HCT116 (cell line): ENCODE measurements at regions not wholly inside any gene's neighbourhood (a gene's known extent, or its start where the extent isn't known, plus 50 kb on each side); places are given as distances from the start of the nearest gene placed in this dataset.

Experiments
- ATAC-seq: fragments of 200-7000 bp; cut with Tn5 transposase; 2 replicates; pipeline ENCODE4 v1.9.1; 2020; ENCODE audit warnings: mild to moderate bottlenecking, moderate library complexity
- BruUV-seq: library from RNA; stranded (reverse); fragments of 400-500 nt; replicated peaks from 2 replicates; lab custom pipeline; 2021; lab: Mats Ljungman, UMichigan
- CTCF ChIA-PET: fragments of 300-600 bp; sonication (Branson Sonifier 250); formaldehyde crosslinking; loops from one replicate; lab custom pipeline; 2021; ENCODE audit warnings: antibody characterized with exemption; lab: Charles Lee
- POLR2A ChIA-PET: fragments of 300-600, 350-600 bp; sonication (Branson Sonifier 250); formaldehyde crosslinking; loops from one replicate; lab custom pipeline; 2021; ENCODE audit warnings: antibody characterized with exemption; lab: Charles Lee
- RAD21 ChIA-PET, 2 experiments: fragments of 300-600 bp; sonication (Branson Sonifier 250); formaldehyde crosslinking; loops; one replicate each; lab custom pipeline; 2023; ENCODE audit warnings: low total read pairs in 2 of 2; ENCODE audit not compliant: uncharacterized antibody in 2 of 2, unreplicated experiment in 2 of 2, low non-redundant PET in 1 of 2; lab: Charles Lee
- DNase-seq: peaks from one replicate; pipeline ENCODE4 v3.0.0-alpha.2; 2010; ENCODE audit warnings: low read depth, low spot score
- H2AFZ ChIP-seq: fragments of 200-600 bp; shearing (Covaris generic), sonication (generic); 2 replicates; pipeline ENCODE4 v1.6.1; 2017; ENCODE audit warnings: low read depth, mixed run types, mixed read lengths, antibody characterized with exemption, low read length; ENCODE audit not compliant: poor library complexity, severe bottlenecking
- H3K27ac ChIP-seq: 2 replicates; pipeline ENCODE4 v1.5.1; 2012; ENCODE audit warnings: low read depth, low read length
- H3K27me3 ChIP-seq: fragments of 200-600 bp; sonication (generic); 2 replicates; pipeline ENCODE4 v1.6.1; 2016; ENCODE audit warnings: mixed run types, low read length, mixed read lengths; ENCODE audit not compliant: insufficient read depth
- H3K36me3 ChIP-seq, 2 experiments: fragments of 200-500 bp in 1 of 2; fragments of 200-600 bp in 1 of 2; sonication (Bioruptor generic) in 1 of 2; sonication (generic) in 1 of 2; 2 replicates each; pipeline versions ENCODE4 v1.5.1 to v1.6.1; 2014 to 2016; ENCODE audit warnings: low read length in 2 of 2, inconsistent platforms in 1 of 2, mixed read lengths in 1 of 2, mixed run types in 1 of 2; ENCODE audit not compliant: insufficient read depth in 2 of 2, control insufficient read depth in 1 of 2
- H3K4me1 ChIP-seq, 2 experiments: fragments of 200-600 bp in 1 of 2; sonication (generic) in 1 of 2; 2 replicates each; pipeline versions ENCODE4 v1.5.1 to v1.6.1; 2012 to 2017; ENCODE audit warnings: low read length in 2 of 2, inconsistent platforms in 1 of 2, mild to moderate bottlenecking in 1 of 2, mixed read lengths in 1 of 2, mixed run types in 1 of 2, moderate library complexity in 1 of 2; ENCODE audit not compliant: insufficient read depth in 2 of 2, control insufficient read depth in 1 of 2
- H3K4me2 ChIP-seq: fragments of 200-600 bp; sonication (generic); 2 replicates; pipeline ENCODE4 v1.6.1; 2017; ENCODE audit warnings: mixed run types, low read length, mixed read lengths
- H3K4me3 ChIP-seq, 2 experiments: fragments of 200-600 bp in 1 of 2; sonication (generic) in 1 of 2; replicated peaks in 1 of 2; 2 replicates each; pipeline ENCODE4 v1.5.1; 2011 to 2016; ENCODE audit warnings: low read length in 2 of 2, control low read depth in 1 of 2, low read depth in 1 of 2, mild to moderate bottlenecking in 1 of 2, mixed read lengths in 1 of 2, mixed run types in 1 of 2
- H3K79me2 ChIP-seq: fragments of 200-600 bp; sonication (generic); 2 replicates; pipeline ENCODE4 v1.6.1; 2017; ENCODE audit warnings: mild to moderate bottlenecking, mixed run types, low read length, moderate library complexity, mixed read lengths; ENCODE audit not compliant: insufficient read depth
- H3K9ac ChIP-seq: fragments of 200-600 bp; sonication (generic); 2 replicates; pipeline ENCODE4 v1.6.1; 2016; ENCODE audit warnings: low read length, mixed read lengths
- H3K9me2 ChIP-seq: fragments of 200-600 bp; sonication (generic), shearing (Covaris generic); 2 replicates; pipeline ENCODE4 v1.6.1; 2017; ENCODE audit warnings: mixed run types, mild to moderate bottlenecking, moderate library complexity; ENCODE audit not compliant: insufficient read depth
- H3K9me3 ChIP-seq, 2 experiments: fragments of 200-500 bp in 1 of 2; fragments of 200-600 bp in 1 of 2; sonication (Bioruptor generic) in 1 of 2; sonication (generic) in 1 of 2; 2 replicates each; pipeline ENCODE4 v1.6.1; 2014 to 2017; ENCODE audit warnings: low read length in 2 of 2, mixed read lengths in 2 of 2, inconsistent platforms in 1 of 2, low read depth in 1 of 2, mild to moderate bottlenecking in 1 of 2, mixed run types in 1 of 2, moderate library complexity in 1 of 2; ENCODE audit not compliant: control insufficient read depth in 1 of 2, insufficient read depth in 1 of 2
- H4K20me1 ChIP-seq: fragments of 200-600 bp; sonication (generic), shearing (Covaris generic); 2 replicates; pipeline ENCODE4 v1.6.1; 2017; ENCODE audit warnings: mixed run types, mild to moderate bottlenecking, moderate library complexity; ENCODE audit not compliant: insufficient read depth
- EGR1 ChIP-seq: IDR thresholded peaks from 2 replicates; pipeline ENCODE4 v1.6.1; 2012; ENCODE audit warnings: low read depth
- ELF1 ChIP-seq: IDR thresholded peaks from 2 replicates; pipeline ENCODE4 v1.6.1; 2012; ENCODE audit warnings: low read depth, borderline replicate concordance
- EZH2phosphoT487 ChIP-seq: fragments of 200-600 bp; IDR thresholded peaks from 2 replicates; pipeline ENCODE4 v1.6.1; 2018; ENCODE audit warnings: antibody characterized with exemption, borderline replicate concordance
- RAD21 ChIP-seq: IDR thresholded peaks from 2 replicates; pipeline ENCODE4 v1.6.1; 2012; ENCODE audit warnings: low read depth, mild to moderate bottlenecking
- SIN3A ChIP-seq: IDR thresholded peaks from 2 replicates; pipeline ENCODE4 v1.6.1; 2012; ENCODE audit warnings: low read depth
- SP1 ChIP-seq: IDR thresholded peaks from 2 replicates; pipeline ENCODE4 v1.6.1; 2012; ENCODE audit warnings: low read depth
- SRF ChIP-seq: IDR thresholded peaks from 2 replicates; pipeline ENCODE4 v1.6.1; 2012; ENCODE audit warnings: low read depth
- YY1 ChIP-seq: IDR thresholded peaks from 2 replicates; pipeline ENCODE4 v1.6.1; 2011; ENCODE audit warnings: low read length, low read depth, moderate library complexity, mild to moderate bottlenecking; ENCODE audit not compliant: insufficient replicate concordance; ENCODE audit errors: extremely low read depth
- ZFX ChIP-seq: fragments of 450-650 bp; IDR thresholded peaks from 2 replicates; pipeline ENCODE4 v1.6.1; 2017
- ZNF274 ChIP-seq: fragments of 200-500 bp; sonication (Bioruptor generic); IDR thresholded peaks from 2 replicates; pipeline ENCODE4 v1.6.1; 2014; ENCODE audit warnings: mild to moderate bottlenecking, low read depth, low read length, inconsistent platforms
- intact Hi-C: fragments of 100-400 bp; cut with micrococcal nuclease; formaldehyde crosslinking; loops from 2 replicates; pipeline ENCODE4 v1.10.0; 2022
- TF ChIP-seq, protein P1 (sequence below): IDR thresholded peaks from 2 replicates; pipeline ENCODE4 v1.6.1; 2012; ENCODE audit warnings: low read depth

GRCh38 chr6:7045746-7046145 lies 62.0 kb upstream of the RREB1 start:
- ATAC-seq (no peak), DNase-seq (no peak)
- Histone ChIP-seq H4K20me1 (no peaks in the 10 kb centered on the region), H3K4me2 (no peak overlapping the region), H3K4me1 (peaks cover 0 to 25% of the 10 kb centered on the region in 2 experiments; a peak in 2 of 4 replicates), H3K79me2 (no peaks in the 10 kb centered on the region), H3K27me3 (no peaks in the 10 kb centered on the region), H3K27ac (no peak overlapping the region), H3K9ac (no peak overlapping the region), H2AFZ (no peak overlapping the region), H3K36me3 (no peaks in the 10 kb centered on the region), H3K4me3 (no peak overlapping the region), H3K9me3 (no peaks in the 10 kb centered on the region), H3K9me2 (no peaks in the 10 kb centered on the region)
- ChIA-PET RAD21 (no interaction called here), CTCF (no interaction called here), POLR2A (no interaction called here)
- TF ChIP-seq ZFX: no peak
- no peak for TF ChIP-seq ELF1
- TF ChIP-seq SIN3A: no peak
- no peak for TF ChIP-seq SP1
- no peak for TF ChIP-seq EGR1
- TF ChIP-seq ZNF274: no peak
- TF ChIP-seq, protein P1, sequence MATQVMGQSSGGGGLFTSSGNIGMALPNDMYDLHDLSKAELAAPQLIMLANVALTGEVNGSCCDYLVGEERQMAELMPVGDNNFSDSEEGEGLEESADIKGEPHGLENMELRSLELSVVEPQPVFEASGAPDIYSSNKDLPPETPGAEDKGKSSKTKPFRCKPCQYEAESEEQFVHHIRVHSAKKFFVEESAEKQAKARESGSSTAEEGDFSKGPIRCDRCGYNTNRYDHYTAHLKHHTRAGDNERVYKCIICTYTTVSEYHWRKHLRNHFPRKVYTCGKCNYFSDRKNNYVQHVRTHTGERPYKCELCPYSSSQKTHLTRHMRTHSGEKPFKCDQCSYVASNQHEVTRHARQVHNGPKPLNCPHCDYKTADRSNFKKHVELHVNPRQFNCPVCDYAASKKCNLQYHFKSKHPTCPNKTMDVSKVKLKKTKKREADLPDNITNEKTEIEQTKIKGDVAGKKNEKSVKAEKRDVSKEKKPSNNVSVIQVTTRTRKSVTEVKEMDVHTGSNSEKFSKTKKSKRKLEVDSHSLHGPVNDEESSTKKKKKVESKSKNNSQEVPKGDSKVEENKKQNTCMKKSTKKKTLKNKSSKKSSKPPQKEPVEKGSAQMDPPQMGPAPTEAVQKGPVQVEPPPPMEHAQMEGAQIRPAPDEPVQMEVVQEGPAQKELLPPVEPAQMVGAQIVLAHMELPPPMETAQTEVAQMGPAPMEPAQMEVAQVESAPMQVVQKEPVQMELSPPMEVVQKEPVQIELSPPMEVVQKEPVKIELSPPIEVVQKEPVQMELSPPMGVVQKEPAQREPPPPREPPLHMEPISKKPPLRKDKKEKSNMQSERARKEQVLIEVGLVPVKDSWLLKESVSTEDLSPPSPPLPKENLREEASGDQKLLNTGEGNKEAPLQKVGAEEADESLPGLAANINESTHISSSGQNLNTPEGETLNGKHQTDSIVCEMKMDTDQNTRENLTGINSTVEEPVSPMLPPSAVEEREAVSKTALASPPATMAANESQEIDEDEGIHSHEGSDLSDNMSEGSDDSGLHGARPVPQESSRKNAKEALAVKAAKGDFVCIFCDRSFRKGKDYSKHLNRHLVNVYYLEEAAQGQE: no peak
- no peak for TF ChIP-seq EZH2phosphoT487
- TF ChIP-seq RAD21: no peak
- TF ChIP-seq SRF: no peak
- TF ChIP-seq YY1: no peak
- intact Hi-C loops: no loop called here
- no TSS peak for BruUV-seq
